Trophoblast cell (in vitro differentiated cells and primary cell): ENCODE measurements at regions not wholly inside any gene's neighbourhood (a gene's known extent, or its start where the extent isn't known, plus 50 kb on each side); places are given as distances from the start of the nearest gene placed in this dataset.

Source experiments
- DNase-seq, 2 donors: peaks; one replicate each; pipeline ENCODE4 v3.0.0-alpha.2; 2016
- H2AFZ ChIP-seq: 2 replicates; pipeline ENCODE4 v1.6.1; 2013; ENCODE audit warnings: low read length, moderate library complexity, mild to moderate bottlenecking; ENCODE audit not compliant: insufficient read depth, poor library complexity
- H2AK5ac ChIP-seq: 2 replicates; pipeline ENCODE4 v1.6.1; 2013; ENCODE audit warnings: mild to moderate bottlenecking, low read length
- H2BK120ac ChIP-seq: 2 replicates; pipeline ENCODE4 v1.6.1; 2013; ENCODE audit warnings: low read length, mild to moderate bottlenecking, moderate library complexity; ENCODE audit not compliant: insufficient read depth, poor library complexity
- H2BK12ac ChIP-seq: 2 replicates; pipeline ENCODE4 v1.6.1; 2013; ENCODE audit warnings: mild to moderate bottlenecking, low read length, moderate library complexity
- H2BK5ac ChIP-seq: 2 replicates; pipeline ENCODE4 v1.6.1; 2013; ENCODE audit warnings: low read length, low read depth, moderate library complexity, mild to moderate bottlenecking; ENCODE audit not compliant: poor library complexity
- H3K14ac ChIP-seq: 2 replicates; pipeline ENCODE4 v1.6.1; 2013; ENCODE audit warnings: mild to moderate bottlenecking, low read length
- H3K18ac ChIP-seq: 2 replicates; pipeline ENCODE4 v1.6.1; 2013; ENCODE audit warnings: mild to moderate bottlenecking, low read length
- H3K23ac ChIP-seq: 2 replicates; pipeline ENCODE4 v1.6.1; 2013; ENCODE audit warnings: low read length
- H3K27ac ChIP-seq: 2 replicates; pipeline ENCODE4 v1.5.1; 2013; ENCODE audit warnings: low read depth, mild to moderate bottlenecking, inconsistent platforms, low read length, moderate library complexity
- H3K27me3 ChIP-seq: 2 replicates; pipeline ENCODE4 v1.6.1; 2013; ENCODE audit warnings: inconsistent platforms, mild to moderate bottlenecking, low read length, moderate library complexity; ENCODE audit not compliant: insufficient read depth
- H3K36me3 ChIP-seq, 2 experiments: 1 replicate in 1 of 2; 2 replicates in 1 of 2; pipeline ENCODE4 v1.6.1; 2013; ENCODE audit warnings: low read length in 2 of 2, mild to moderate bottlenecking in 2 of 2, moderate library complexity in 1 of 2; ENCODE audit not compliant: insufficient read depth in 2 of 2, control insufficient read depth in 1 of 2
- H3K4ac ChIP-seq: 2 replicates; pipeline ENCODE4 v1.6.1; 2013; ENCODE audit warnings: low read depth, mild to moderate bottlenecking, low read length, moderate library complexity
- H3K4me1 ChIP-seq, 2 experiments: 1 replicate in 1 of 2; 2 replicates in 1 of 2; pipeline ENCODE4 v1.6.1; 2013; ENCODE audit warnings: low read length in 2 of 2, mild to moderate bottlenecking in 2 of 2, moderate library complexity in 1 of 2; ENCODE audit not compliant: insufficient read depth in 2 of 2, control insufficient read depth in 1 of 2
- H3K4me2 ChIP-seq: 2 replicates; pipeline ENCODE4 v1.6.1; 2013; ENCODE audit warnings: inconsistent platforms, mild to moderate bottlenecking, low read length, moderate library complexity
- H3K4me3 ChIP-seq: 2 replicates; pipeline ENCODE4 v1.5.1; 2013; ENCODE audit warnings: mild to moderate bottlenecking, low read depth, low read length, inconsistent platforms
- H3K79me1 ChIP-seq: one replicate; pipeline ENCODE4 v1.6.1; 2013; ENCODE audit warnings: low read length
- H3K79me2 ChIP-seq: 2 replicates; pipeline ENCODE4 v1.6.1; 2013; ENCODE audit warnings: low read length, mild to moderate bottlenecking; ENCODE audit not compliant: control insufficient read depth, insufficient read depth, poor library complexity
- H3K9ac ChIP-seq: 2 replicates; pipeline ENCODE4 v1.6.1; 2013; ENCODE audit warnings: mild to moderate bottlenecking, low read length
- H3K9me3 ChIP-seq: 2 replicates; pipeline ENCODE4 v1.6.1; 2013; ENCODE audit warnings: low read depth, mild to moderate bottlenecking, control low read depth, inconsistent platforms, low read length; ENCODE audit not compliant: insufficient read depth
- H4K12ac ChIP-seq: 2 replicates; pipeline ENCODE4 v1.6.1; 2013; ENCODE audit warnings: low read depth, mild to moderate bottlenecking, low read length, moderate library complexity
- H4K8ac ChIP-seq: 2 replicates; pipeline ENCODE4 v1.6.1; 2013; ENCODE audit warnings: low read depth, mild to moderate bottlenecking, low read length, moderate library complexity
- H4K91ac ChIP-seq: one replicate; pipeline ENCODE4 v1.6.1; 2013; ENCODE audit warnings: low read depth, mild to moderate bottlenecking, low read length, moderate library complexity
- WGBS: extraction: QIAGEN DNeasy Blood & Tissue Kit; methylation state at CpG from one replicate; pipeline ENCODE4 v1.1.7; 2013; ENCODE audit warnings: missing lambda C conversion rate; ENCODE audit not compliant: insufficient read length, insufficient coverage; ENCODE audit errors: extremely low coverage; 5-methylcytosine and 5-hydroxymethylcytosine counted together

DNA sequence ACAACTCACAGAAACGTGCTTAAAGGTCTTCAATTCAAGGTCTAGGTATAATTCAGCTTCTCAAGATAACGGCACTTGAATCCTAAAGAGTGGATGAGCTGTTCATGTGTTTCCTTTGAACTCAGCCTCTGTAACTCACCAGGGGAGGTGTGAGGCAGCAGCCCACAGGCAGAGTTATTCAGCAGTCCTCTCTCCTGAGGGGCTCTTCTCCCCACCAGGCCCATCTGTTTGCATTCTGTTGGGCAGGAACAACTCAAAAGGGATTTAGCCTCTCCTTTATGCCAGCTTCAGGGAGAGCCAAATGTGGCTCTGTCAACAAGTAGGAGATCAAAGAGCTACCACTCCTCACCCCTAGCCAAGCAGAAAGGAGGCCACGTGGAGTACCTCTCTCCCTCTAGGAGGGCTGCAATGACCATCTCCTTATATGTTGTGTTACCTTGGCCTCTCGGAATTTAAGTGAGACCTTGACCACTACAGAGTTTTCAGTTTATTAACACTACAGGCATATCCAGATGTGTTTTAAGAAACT, 151.2 kb downstream of the SPATA18 start:
- Histone ChIP-seq H4K91ac (no peak overlapping the region), H3K9me3 (peaks cover 6% of the 10 kb centered on the region), H3K4me3 (no peak overlapping the region), H3K4me1 (no peaks in the 10 kb centered on the region), H4K8ac (no peak overlapping the region), H4K12ac (no peak overlapping the region), H3K79me1 (no peaks in the 10 kb centered on the region), H2AFZ (no peak overlapping the region), H2BK5ac (no peak overlapping the region), H3K27ac (no peak overlapping the region), H3K14ac (no peak overlapping the region), H2BK12ac (no peak overlapping the region), H3K18ac (no peak overlapping the region), H3K36me3 (no peaks in the 10 kb centered on the region), H3K4ac (no peak overlapping the region), H3K79me2 (no peaks in the 10 kb centered on the region), H3K9ac (no peak overlapping the region), H3K27me3 (no peaks in the 10 kb centered on the region), H2AK5ac (no peak overlapping the region), H3K4me2 (no peak overlapping the region), H2BK120ac (no peak overlapping the region), H3K23ac (no peak overlapping the region)
- no CpG with 5 or more reads among the region's 4 CpGs for WGBS
- no peak for DNase-seq

DNA sequence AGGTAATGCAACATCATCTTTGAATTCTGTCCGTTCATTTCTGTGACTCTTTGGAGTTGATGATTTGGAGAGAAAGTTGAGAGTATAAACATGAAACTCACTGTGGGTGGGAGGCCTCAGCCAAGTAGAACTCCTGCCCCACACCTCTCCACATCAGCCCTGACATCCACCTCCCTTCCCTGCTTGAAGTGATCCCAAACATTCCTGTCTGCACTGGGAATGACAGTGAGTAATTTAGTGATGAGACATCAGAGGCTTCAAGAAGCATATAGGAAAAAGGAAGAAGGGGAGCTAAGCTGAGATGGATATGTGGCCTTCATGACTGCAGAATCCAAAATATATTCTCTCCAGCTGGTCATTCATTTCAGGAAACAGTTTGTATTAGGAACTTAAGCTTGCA, 151.8 kb downstream of the SPATA18 start:
- WGBS, result no CpG with 5 or more reads among the region's 1 CpG
- H4K12ac ChIP-seq, result no peak overlapping the region

DNA sequence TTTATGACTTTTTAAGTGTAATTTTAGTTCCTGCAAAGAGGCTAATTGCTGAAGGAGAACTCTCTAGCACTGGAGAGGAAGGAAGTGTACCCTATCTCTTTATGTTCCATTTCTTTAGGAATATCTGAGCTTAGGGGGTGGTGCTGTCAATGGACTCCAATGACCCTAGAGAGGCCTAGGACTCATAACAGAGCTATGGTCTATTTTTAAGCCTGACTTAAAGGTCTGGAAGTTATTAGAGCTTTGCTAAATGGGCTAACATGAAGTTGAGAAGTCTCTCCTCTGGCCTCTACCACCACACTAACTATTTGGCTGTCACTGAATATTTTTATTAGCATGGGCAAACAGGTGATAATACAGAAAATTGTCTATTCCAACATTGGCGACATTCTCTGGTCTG, 152.2 kb downstream of the SPATA18 start:
- Histone ChIP-seq H3K9me3 (peaks cover 6% of the 10 kb centered on the region), H3K36me3 (no peaks in the 10 kb centered on the region), H3K4me3 (no peak overlapping the region), H3K4me2 (no peak overlapping the region), H3K79me1 (no peaks in the 10 kb centered on the region), H3K27ac (no peak overlapping the region), H3K79me2 (no peaks in the 10 kb centered on the region), H2BK120ac (no peak overlapping the region), H3K4me1 (no peaks in the 10 kb centered on the region), H3K9ac (no peak overlapping the region), H4K12ac (no peak overlapping the region), H2BK12ac (no peak overlapping the region), H3K14ac (no peak overlapping the region), H2AK5ac (no peak overlapping the region), H3K27me3 (no peaks in the 10 kb centered on the region), H4K8ac (no peak overlapping the region), H3K18ac (no peak overlapping the region), H3K23ac (no peak overlapping the region), H2BK5ac (no peak overlapping the region), H2AFZ (no peak overlapping the region), H4K91ac (no peak overlapping the region), H3K4ac (no peak overlapping the region)
- no CpG with 5 or more reads among the region's 1 CpG for WGBS
- no peak for DNase-seq

More for the DNA sequence above, 151.8 kb downstream of the SPATA18 start:
- Histone ChIP-seq H3K79me1 (no peaks in the 10 kb centered on the region), H3K4ac (no peak overlapping the region), H3K9ac (no peak overlapping the region), H3K36me3 (no peaks in the 10 kb centered on the region), H4K91ac (no peak overlapping the region), H3K27ac (no peak overlapping the region), H2AFZ (no peak overlapping the region), H3K23ac (no peak overlapping the region), H3K79me2 (no peaks in the 10 kb centered on the region), H2BK12ac (no peak overlapping the region), H4K8ac (no peak overlapping the region), H3K4me1 (no peaks in the 10 kb centered on the region), H2AK5ac (no peak overlapping the region), H2BK5ac (no peak overlapping the region), H3K4me3 (no peak overlapping the region), H3K27me3 (no peaks in the 10 kb centered on the region), H3K18ac (no peak overlapping the region), H3K14ac (no peak overlapping the region), H2BK120ac (no peak overlapping the region), H3K9me3 (peaks cover 6% of the 10 kb centered on the region), H3K4me2 (no peak overlapping the region)
- no peak for DNase-seq

DNA sequence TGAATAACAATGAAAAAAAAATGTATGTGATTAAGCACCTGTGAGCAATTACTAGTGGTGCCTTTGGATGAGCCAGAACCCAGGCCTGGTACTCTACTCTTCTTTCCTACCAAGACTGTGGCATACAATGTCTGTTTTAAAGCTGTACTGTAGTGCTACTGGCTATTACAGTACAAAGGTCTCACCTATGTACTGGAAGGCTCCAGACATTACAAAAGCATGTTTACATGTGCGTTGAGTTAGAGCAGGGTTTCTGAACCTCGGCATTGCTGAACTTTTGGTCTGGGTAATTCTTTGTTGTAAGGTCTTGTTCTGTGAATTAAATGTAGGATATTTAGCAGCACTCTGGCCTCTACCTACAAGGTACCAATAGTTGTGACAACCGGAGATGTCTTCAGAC, 153.8 kb downstream of the SPATA18 start:
- Histone ChIP-seq H3K79me1 (no peaks in the 10 kb centered on the region), H3K14ac (no peak overlapping the region), H3K4me2 (no peak overlapping the region), H3K23ac (no peak overlapping the region), H3K18ac (no peak overlapping the region), H4K91ac (no peak overlapping the region), H3K36me3 (no peaks in the 10 kb centered on the region), H3K9ac (no peak overlapping the region), H3K9me3 (no peaks in the 10 kb centered on the region), H2BK12ac (no peak overlapping the region), H2AK5ac (no peak overlapping the region), H2AFZ (no peak overlapping the region), H2BK120ac (no peak overlapping the region), H4K8ac (no peak overlapping the region), H3K79me2 (no peaks in the 10 kb centered on the region), H3K27ac (no peak overlapping the region), H2BK5ac (no peak overlapping the region), H3K4me3 (no peak overlapping the region), H3K4me1 (no peaks in the 10 kb centered on the region), H4K12ac (no peak overlapping the region), H3K4ac (no peak overlapping the region), H3K27me3 (no peaks in the 10 kb centered on the region)
- DNase-seq, result no peak
- WGBS, result no CpG with 5 or more reads among the region's 3 CpGs
